Keratinocyte (primary cell): ENCODE measurements at regions not wholly inside any gene's neighbourhood (a gene's known extent, or its start where the extent isn't known, plus 50 kb on each side); places are given as distances from the start of the nearest gene placed in this dataset.

ENCODE experiments used
- DNase-seq: peaks from one replicate; pipeline ENCODE4 v3.0.0-alpha.2; 2011; ENCODE audit warnings: low read depth, missing footprints, low spot score
- FAIRE-seq: peaks from 2 replicates; lab custom pipeline; 2011; peaks lifted over from hg19 to GRCh38; lab: Jason Lieb, UNC
- H2AFZ ChIP-seq: 2 replicates; pipeline ENCODE4 v1.6.0; 2012; ENCODE audit warnings: low read length, control low read depth, inconsistent platforms; ENCODE audit not compliant: control insufficient read depth
- H3K27ac ChIP-seq: 2 replicates; pipeline ENCODE4 v1.5.1; 2011; ENCODE audit warnings: low read length; ENCODE audit not compliant: control insufficient read depth, insufficient read depth
- H3K27me3 ChIP-seq: 3 replicates; pipeline ENCODE4 v1.6.0; 2011; ENCODE audit warnings: low read length; ENCODE audit not compliant: control insufficient read depth, insufficient read depth; ENCODE audit errors: extremely low read depth
- H3K36me3 ChIP-seq, 2 experiments: 2 replicates in 1 of 2; 3 replicates in 1 of 2; pipeline ENCODE4 v1.5.1; 2011; ENCODE audit warnings: low read length in 2 of 2, mild to moderate bottlenecking in 1 of 2; ENCODE audit not compliant: control insufficient read depth in 2 of 2, insufficient read depth in 2 of 2; ENCODE audit errors: extremely low read depth in 1 of 2
- H3K4me1 ChIP-seq: 3 replicates; pipeline ENCODE4 v1.5.1; 2011; ENCODE audit warnings: low read length; ENCODE audit not compliant: control insufficient read depth, insufficient read depth; ENCODE audit errors: extremely low read depth
- H3K4me2 ChIP-seq: 3 replicates; pipeline ENCODE4 v1.6.0; 2011; ENCODE audit warnings: low read depth, low read length; ENCODE audit not compliant: control insufficient read depth, insufficient read depth; ENCODE audit errors: extremely low read depth
- H3K4me3 ChIP-seq, 3 experiments: fragments of 200-600 bp in 1 of 3; sonication (generic) in 1 of 3; 2 replicates in 2 of 3; 3 replicates in 1 of 3; pipeline ENCODE4 v1.5.1; 2011 to 2016; ENCODE audit warnings: low read length in 3 of 3, mild to moderate bottlenecking in 3 of 3, control low read depth in 2 of 3, inconsistent platforms in 1 of 3, low read depth in 1 of 3, mixed read lengths in 1 of 3, mixed run types in 1 of 3, moderate library complexity in 1 of 3; ENCODE audit not compliant: control insufficient read depth in 2 of 3, insufficient read depth in 2 of 3; ENCODE audit errors: extremely low read depth in 1 of 3
- H3K79me2 ChIP-seq: 2 replicates; pipeline ENCODE4 v1.6.0; 2012; ENCODE audit warnings: low read length; ENCODE audit not compliant: control insufficient read depth, insufficient read depth
- H3K9ac ChIP-seq: 3 replicates; pipeline ENCODE4 v1.6.0; 2011; ENCODE audit warnings: low read length; ENCODE audit not compliant: control insufficient read depth, insufficient read depth; ENCODE audit errors: extremely low read depth
- H3K9me1 ChIP-seq: 3 replicates; pipeline ENCODE4 v1.6.0; 2011; ENCODE audit warnings: low read length; ENCODE audit not compliant: control insufficient read depth, insufficient read depth; ENCODE audit errors: extremely low read depth
- H3K9me3 ChIP-seq: 2 replicates; pipeline ENCODE4 v1.5.1; 2012; ENCODE audit warnings: low read depth, low read length; ENCODE audit not compliant: control insufficient read depth
- H4K20me1 ChIP-seq: 3 replicates; pipeline ENCODE4 v1.6.0; 2011; ENCODE audit warnings: low read length; ENCODE audit not compliant: control insufficient read depth, insufficient read depth; ENCODE audit errors: extremely low read depth
- CTCF ChIP-seq, 3 experiments: IDR thresholded peaks in 1 of 3; conservative IDR thresholded peaks in 1 of 3; optimal IDR thresholded peaks in 1 of 3; 2 replicates in 2 of 3; 3 replicates in 1 of 3; pipeline versions ENCODE3 to v1.5.1; 2011; ENCODE audit warnings: low read length in 3 of 3, mild to moderate bottlenecking in 3 of 3, moderate library complexity in 2 of 3, control low read depth in 1 of 3, inconsistent platforms in 1 of 3; ENCODE audit not compliant: insufficient read depth in 2 of 3; ENCODE audit errors: extremely low read depth in 1 of 3
- EZH2 ChIP-seq: IDR thresholded peaks from one replicate; pipeline ENCODE4 v1.6.1; 2012; ENCODE audit warnings: inconsistent platforms, mild to moderate bottlenecking, low read length, moderate library complexity
- dilution Hi-C: fragments of 300-500 bp; cut with MboI; formaldehyde crosslinking; loops from one replicate; pipeline ENCODE4 v1.7.0; 2020; ENCODE audit warnings: low sequenced_read_pairs; ENCODE audit not compliant: extremely low pct_ligation_motif_present

GRCh38 chr15:100794008-100794407, 85.6 kb upstream of the ALDH1A3 start:
- H2AFZ ChIP-seq, result no peak overlapping the region
- no peaks in the 10 kb centered on the region for H3K9me1 ChIP-seq
- no peaks in the 10 kb centered on the region for H4K20me1 ChIP-seq
- no peak overlapping the region for H3K27ac ChIP-seq
- FAIRE-seq, result no peak
- no peaks in the 10 kb centered on the region for H3K27me3 ChIP-seq
- no peak overlapping the region for H3K9ac ChIP-seq
- TF ChIP-seq CTCF (optimal IDR thresholded peaks at IDR 0.05 in 1 of 3, IDR thresholded peaks at IDR 0.05 in 1 of 3, conservative IDR thresholded peaks at IDR 0.05 in 1 of 3; ENCODE audit: extremely low read depth in 1 of 3, insufficient read depth in 2 of 3, low read length in 3 of 3) (no peak), EZH2 (no peak)
- H3K36me3 ChIP-seq, result no peaks in the 10 kb centered on the region
- no peaks in the 10 kb centered on the region for H3K79me2 ChIP-seq
- no peaks in the 10 kb centered on the region for H3K9me3 ChIP-seq
- no peak overlapping the region for H3K4me2 ChIP-seq
- no peak for DNase-seq
- dilution Hi-C loops, result no loop called here
- no peak overlapping the region for H3K4me3 ChIP-seq
- H3K4me1 ChIP-seq, result no peaks in the 10 kb centered on the region

- Histone ChIP-seq H3K9me1 (no peaks in the 10 kb centered on the region), H3K27me3 (peaks cover 3% of the 10 kb centered on the region), H2AFZ (no peak overlapping the region), H3K9me3 (no peaks in the 10 kb centered on the region), H3K4me3 (no peak overlapping the region), H3K36me3 (no peaks in the 10 kb centered on the region), H4K20me1 (no peaks in the 10 kb centered on the region), H3K4me2 (no peak overlapping the region), H3K4me1 (no peaks in the 10 kb centered on the region), H3K9ac (no peak overlapping the region), H3K27ac (no peak overlapping the region), H3K79me2 (no peaks in the 10 kb centered on the region)
- FAIRE-seq (no peak), DNase-seq (no peak)
- dilution Hi-C loops, result no loop called here
- TF ChIP-seq CTCF (optimal IDR thresholded peaks at IDR 0.05 in 1 of 3, IDR thresholded peaks at IDR 0.05 in 1 of 3, conservative IDR thresholded peaks at IDR 0.05 in 1 of 3; ENCODE audit: extremely low read depth in 1 of 3, insufficient read depth in 2 of 3, low read length in 3 of 3), result no peak
- TF ChIP-seq EZH2, result no peak
These were observed 78.3 kb upstream of the ALDH1A3 start for GRCh38 chr15:100801256-100801900.
